Endothelial cell of umbilical vein (primary cell): ENCODE measurements at regions not wholly inside any gene's neighbourhood (a gene's known extent, or its start where the extent isn't known, plus 50 kb on each side); places are given as distances from the start of the nearest gene placed in this dataset.

ENCODE experiments used
- BruUV-seq: library from RNA; stranded (reverse); fragments of 400-500 nt; replicated peaks from 2 replicates; lab custom pipeline; 2021; lab: Mats Ljungman, UMichigan
- CTCF ChIA-PET: fragments of 300-600, 350-600 bp; sonication (Branson Sonifier 250); formaldehyde crosslinking; loops from one replicate; lab custom pipeline; 2021; ENCODE audit warnings: antibody characterized with exemption, inconsistent platforms; lab: Charles Lee
- POLR2A ChIA-PET: fragments of 300-600, 350-600 bp; sonication (Branson Sonifier 250); formaldehyde crosslinking; loops from one replicate; lab custom pipeline; 2021; ENCODE audit warnings: antibody characterized with exemption, inconsistent platforms; lab: Charles Lee
- DNase-seq: peaks from one replicate; pipeline ENCODE4 v3.0.0-alpha.2; 2011; ENCODE audit warnings: low read depth, low spot score
- FAIRE-seq: peaks from 2 replicates; lab custom pipeline; 2011; peaks lifted over from hg19 to GRCh38; lab: Jason Lieb, UNC
- H2AFZ ChIP-seq: 2 replicates; pipeline ENCODE4 v1.6.0; 2012; ENCODE audit warnings: low read depth, low read length, control low read depth, inconsistent platforms
- H3K27ac ChIP-seq: 2 replicates; pipeline ENCODE4 v1.5.1; 2011; ENCODE audit warnings: low read depth, mild to moderate bottlenecking, control low read depth, low read length, moderate library complexity; ENCODE audit not compliant: insufficient read depth
- H3K27me3 ChIP-seq, 2 experiments: 2 replicates each; pipeline versions ENCODE4 v1.6.0 to v1.6.1; 2011; ENCODE audit warnings: low read length in 2 of 2, mixed read lengths in 1 of 2; ENCODE audit not compliant: control insufficient read depth in 2 of 2, insufficient read depth in 2 of 2
- H3K36me3 ChIP-seq, 2 experiments: 2 replicates in 1 of 2; 3 replicates in 1 of 2; pipeline ENCODE4 v1.5.1; 2011; ENCODE audit warnings: low read length in 2 of 2, mild to moderate bottlenecking in 1 of 2, moderate library complexity in 1 of 2; ENCODE audit not compliant: control insufficient read depth in 2 of 2, insufficient read depth in 2 of 2; ENCODE audit errors: extremely low read depth in 1 of 2
- H3K4me1 ChIP-seq: 3 replicates; pipeline ENCODE4 v1.5.1; 2011; ENCODE audit warnings: mild to moderate bottlenecking, low read length; ENCODE audit not compliant: control insufficient read depth, insufficient read depth; ENCODE audit errors: extremely low read depth
- H3K4me2 ChIP-seq: 2 replicates; pipeline ENCODE4 v1.6.1; 2011; ENCODE audit warnings: low read length, control low read depth, mixed read lengths; ENCODE audit not compliant: insufficient read depth
- H3K4me3 ChIP-seq, 3 experiments: fragments of 200-600 bp in 1 of 3; sonication (generic), shearing (Covaris generic) in 1 of 3; replicated peaks in 1 of 3; 2 replicates each; pipeline ENCODE4 v1.5.1; 2011 to 2016; ENCODE audit warnings: control low read depth in 3 of 3, low read length in 3 of 3, mild to moderate bottlenecking in 2 of 3, inconsistent platforms in 1 of 3, low read depth in 1 of 3, moderate library complexity in 1 of 3; ENCODE audit not compliant: insufficient read depth in 1 of 3
- H3K79me2 ChIP-seq: 2 replicates; pipeline ENCODE4 v1.6.0; 2012; ENCODE audit warnings: low read length, inconsistent platforms; ENCODE audit not compliant: control insufficient read depth, insufficient read depth
- H3K9ac ChIP-seq: replicated peaks from 2 replicates; pipeline ENCODE3; 2011; ENCODE audit warnings: low read length, control low read depth; ENCODE audit not compliant: insufficient read depth; ENCODE audit errors: extremely low read depth
- H3K9me1 ChIP-seq: replicated peaks from 3 replicates; pipeline ENCODE4 v1.6.0; 2011; ENCODE audit warnings: mild to moderate bottlenecking, low read length; ENCODE audit not compliant: control insufficient read depth, insufficient read depth; ENCODE audit errors: extremely low read depth
- H3K9me3 ChIP-seq: replicated peaks from 2 replicates; pipeline ENCODE4 v1.5.1; 2012; ENCODE audit warnings: low read length, inconsistent platforms; ENCODE audit not compliant: control insufficient read depth, insufficient read depth
- H4K20me1 ChIP-seq: replicated peaks from 2 replicates; pipeline ENCODE3; 2011; ENCODE audit warnings: mild to moderate bottlenecking, low read length; ENCODE audit not compliant: control insufficient read depth, insufficient read depth; ENCODE audit errors: extremely low read depth
- CTCF ChIP-seq, 2 donors: IDR thresholded peaks; 1 replicate in 1 of 2; 2 replicates in 1 of 2; pipeline ENCODE4 v1.5.1; 2011; ENCODE audit warnings: low read length in 2 of 2, mild to moderate bottlenecking in 2 of 2, moderate library complexity in 2 of 2, control low read depth in 1 of 2, inconsistent platforms in 1 of 2, low read depth in 1 of 2; ENCODE audit not compliant: insufficient read depth in 1 of 2; ENCODE audit errors: extremely low read depth in 1 of 2
- EZH2 ChIP-seq: IDR thresholded peaks from 2 replicates; pipeline ENCODE4 v1.6.1; 2012; ENCODE audit warnings: borderline replicate concordance, low read depth, mild to moderate bottlenecking, moderate library complexity, low read length, inconsistent platforms; ENCODE audit not compliant: severe bottlenecking
- FOS ChIP-seq: IDR thresholded peaks from 2 replicates; pipeline ENCODE4 v1.6.1; 2011; ENCODE audit warnings: mild to moderate bottlenecking, low read length, moderate library complexity, borderline replicate concordance; ENCODE audit not compliant: insufficient read depth
- GATA2 ChIP-seq: IDR thresholded peaks from 2 replicates; pipeline ENCODE4 v1.7.0; 2011; ENCODE audit warnings: low read depth, mild to moderate bottlenecking, moderate library complexity, mixed read lengths, low read length; ENCODE audit not compliant: insufficient read length, insufficient read depth
- JUN ChIP-seq: IDR thresholded peaks from 2 replicates; pipeline ENCODE4 v1.6.1; 2011; ENCODE audit warnings: borderline replicate concordance, low read depth; ENCODE audit not compliant: insufficient read length, insufficient read depth
- MAX ChIP-seq: IDR thresholded peaks from 2 replicates; pipeline ENCODE4 v1.6.1; 2011; ENCODE audit not compliant: insufficient read depth, insufficient read length
- MYC ChIP-seq: IDR thresholded peaks from one replicate; pipeline ENCODE4 v1.6.1; 2011; ENCODE audit warnings: mild to moderate bottlenecking, low read depth, low read length
- POLR2A ChIP-seq: IDR thresholded peaks from 2 replicates; pipeline ENCODE4 v1.6.1; 2012; ENCODE audit warnings: low read depth, mild to moderate bottlenecking, control low read depth, low read length
- POLR2AphosphoS5 ChIP-seq: IDR thresholded peaks from 2 replicates; pipeline ENCODE4 v1.6.1; 2012; ENCODE audit warnings: low read depth, mild to moderate bottlenecking, control low read depth, low read length, moderate library complexity; ENCODE audit not compliant: insufficient read depth
- dilution Hi-C: fragments of 300-500 bp; cut with MboI; formaldehyde crosslinking; loops from one replicate; pipeline ENCODE4 v1.15.0; 2019; ENCODE audit warnings: low sequenced_read_pairs; ENCODE audit not compliant: extremely low pct_ligation_motif_present
- intact Hi-C: fragments of 100-400 bp; cut with micrococcal nuclease; formaldehyde crosslinking; loops from one replicate; pipeline ENCODE4 v1.10.0; 2022

- Histone ChIP-seq H3K79me2 (no peaks in the 10 kb centered on the region), H2AFZ (no peak overlapping the region), H3K9me3 (no peaks in the 10 kb centered on the region), H3K36me3 (no peaks in the 10 kb centered on the region), H3K4me3 (no peak overlapping the region), H3K9ac (no peak overlapping the region), H3K27ac (no peak overlapping the region), H3K27me3 (no peaks in the 10 kb centered on the region), H3K4me2 (no peak overlapping the region), H3K4me1 (no peaks in the 10 kb centered on the region), H3K9me1 (no peaks in the 10 kb centered on the region), H4K20me1 (no peaks in the 10 kb centered on the region)
- DNase-seq (no peak), FAIRE-seq (no peak)
- dilution Hi-C loops (no loop called here), intact Hi-C loops (no loop called here)
- POLR2A ChIA-PET = no interaction called here
- BruUV-seq = no TSS peak
- CTCF ChIA-PET = interaction anchor here (1.2 kb wide), 1 partner anchor 628 kb away, joined by 3 read pairs; no protein-coding TSS in a partner anchor
- TF ChIP-seq POLR2AphosphoS5 (no peak), FOS (no peak), POLR2A (no peak), EZH2 (no peak), MAX (no peak), MYC (no peak), CTCF (IDR thresholded peaks at IDR 0.05; ENCODE audit: extremely low read depth in 1 of 2, insufficient read depth in 1 of 2, low read depth in 1 of 2, low read length in 2 of 2) (no peak), JUN (no peak), GATA2 (no peak)
Measured at GRCh38 chr2:167490455-167490854, 602.2 kb downstream of the XIRP2 start.
